ENCODE measurements at regions not wholly inside any gene's neighbourhood (a gene's known extent, or its start where the extent isn't known, plus 50 kb on each side); places are given as distances from the start of the nearest gene placed in this dataset.

DNA sequence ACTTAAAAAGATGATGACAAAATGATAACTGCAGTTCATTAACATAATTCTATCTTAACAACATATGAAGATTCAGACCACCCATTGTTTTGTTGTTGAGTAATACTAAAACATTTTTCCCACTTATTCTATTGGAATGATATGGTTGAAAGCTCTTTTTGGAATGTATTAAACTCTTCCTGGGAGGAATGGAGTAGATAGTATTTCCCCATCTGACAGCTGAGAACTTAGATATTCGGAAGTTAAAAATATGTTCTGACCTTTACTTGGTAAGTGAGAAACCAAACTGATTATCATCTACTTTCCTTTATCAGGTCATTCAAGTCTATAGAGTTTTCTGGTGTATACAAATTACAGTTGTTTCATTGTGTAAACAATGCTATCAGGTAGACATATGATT is 452.9 kb downstream of the CSNK1G3 start:
- TF ChIP-seq, protein P1, sequence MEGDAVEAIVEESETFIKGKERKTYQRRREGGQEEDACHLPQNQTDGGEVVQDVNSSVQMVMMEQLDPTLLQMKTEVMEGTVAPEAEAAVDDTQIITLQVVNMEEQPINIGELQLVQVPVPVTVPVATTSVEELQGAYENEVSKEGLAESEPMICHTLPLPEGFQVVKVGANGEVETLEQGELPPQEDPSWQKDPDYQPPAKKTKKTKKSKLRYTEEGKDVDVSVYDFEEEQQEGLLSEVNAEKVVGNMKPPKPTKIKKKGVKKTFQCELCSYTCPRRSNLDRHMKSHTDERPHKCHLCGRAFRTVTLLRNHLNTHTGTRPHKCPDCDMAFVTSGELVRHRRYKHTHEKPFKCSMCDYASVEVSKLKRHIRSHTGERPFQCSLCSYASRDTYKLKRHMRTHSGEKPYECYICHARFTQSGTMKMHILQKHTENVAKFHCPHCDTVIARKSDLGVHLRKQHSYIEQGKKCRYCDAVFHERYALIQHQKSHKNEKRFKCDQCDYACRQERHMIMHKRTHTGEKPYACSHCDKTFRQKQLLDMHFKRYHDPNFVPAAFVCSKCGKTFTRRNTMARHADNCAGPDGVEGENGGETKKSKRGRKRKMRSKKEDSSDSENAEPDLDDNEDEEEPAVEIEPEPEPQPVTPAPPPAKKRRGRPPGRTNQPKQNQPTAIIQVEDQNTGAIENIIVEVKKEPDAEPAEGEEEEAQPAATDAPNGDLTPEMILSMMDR (conservative IDR thresholded peaks at IDR 0.05; ENCODE audit: low read depth, low read length): no peak
- no peak for TF ChIP-seq EZH2 (IDR thresholded peaks at IDR 0.05; ENCODE audit: borderline replicate concordance, low read depth, low read length, poor library complexity, severe bottlenecking)
